ENCODE measurements at regions not wholly inside any gene's neighbourhood (a gene's known extent, or its start where the extent isn't known, plus 50 kb on each side); places are given as distances from the start of the nearest gene placed in this dataset.

DNA sequence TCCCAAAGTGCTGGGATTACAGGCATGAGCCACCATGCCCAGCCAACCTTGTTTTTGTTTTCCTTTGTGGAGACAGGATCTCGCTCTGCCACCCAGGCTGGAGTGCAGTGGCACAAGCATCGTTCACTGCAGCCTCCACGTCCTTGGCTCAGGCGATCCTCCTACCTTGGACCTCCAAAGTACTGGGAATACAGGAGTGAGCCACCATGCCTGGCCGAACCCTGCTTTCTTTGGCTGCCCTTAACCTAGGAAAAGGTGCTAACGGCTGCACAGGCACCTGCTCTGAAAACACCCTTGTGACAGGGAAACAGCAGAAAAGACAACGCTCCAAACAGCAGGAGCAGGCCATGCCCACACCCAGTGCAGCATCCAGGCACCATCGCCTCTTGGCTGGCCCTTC is 71.9 kb downstream of the OAT start:
- TF ChIP-seq, protein P1, sequence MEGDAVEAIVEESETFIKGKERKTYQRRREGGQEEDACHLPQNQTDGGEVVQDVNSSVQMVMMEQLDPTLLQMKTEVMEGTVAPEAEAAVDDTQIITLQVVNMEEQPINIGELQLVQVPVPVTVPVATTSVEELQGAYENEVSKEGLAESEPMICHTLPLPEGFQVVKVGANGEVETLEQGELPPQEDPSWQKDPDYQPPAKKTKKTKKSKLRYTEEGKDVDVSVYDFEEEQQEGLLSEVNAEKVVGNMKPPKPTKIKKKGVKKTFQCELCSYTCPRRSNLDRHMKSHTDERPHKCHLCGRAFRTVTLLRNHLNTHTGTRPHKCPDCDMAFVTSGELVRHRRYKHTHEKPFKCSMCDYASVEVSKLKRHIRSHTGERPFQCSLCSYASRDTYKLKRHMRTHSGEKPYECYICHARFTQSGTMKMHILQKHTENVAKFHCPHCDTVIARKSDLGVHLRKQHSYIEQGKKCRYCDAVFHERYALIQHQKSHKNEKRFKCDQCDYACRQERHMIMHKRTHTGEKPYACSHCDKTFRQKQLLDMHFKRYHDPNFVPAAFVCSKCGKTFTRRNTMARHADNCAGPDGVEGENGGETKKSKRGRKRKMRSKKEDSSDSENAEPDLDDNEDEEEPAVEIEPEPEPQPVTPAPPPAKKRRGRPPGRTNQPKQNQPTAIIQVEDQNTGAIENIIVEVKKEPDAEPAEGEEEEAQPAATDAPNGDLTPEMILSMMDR (IDR thresholded peaks at IDR 0.05), result no peak
- TF ChIP-seq POLR2AphosphoS5 (IDR thresholded peaks at IDR 0.05), result no peak
- TF ChIP-seq POLR2A (IDR thresholded peaks at IDR 0.05; ENCODE audit: low read depth), result no peak
- no peak for TF ChIP-seq EP300 (IDR thresholded peaks at IDR 0.05)
- Histone ChIP-seq H3K27ac (replicated peaks in 1 of 4) (no peak overlapping the region), H3K4me3 (no peak overlapping the region), H3K9me3 (no peaks in the 10 kb centered on the region), H3K36me3 (no peaks in the 10 kb centered on the region), H3K27me3 (no peaks in the 10 kb centered on the region), H3K4me1 (no peaks in the 10 kb centered on the region)
- intact Hi-C loops (cut with DNase I), result no loop called here
- 98% methylated on average over 6 of the region's 8 CpGs for WGBS
- DNase-seq (ENCODE audit: extremely low spot score), result no peak

DNA sequence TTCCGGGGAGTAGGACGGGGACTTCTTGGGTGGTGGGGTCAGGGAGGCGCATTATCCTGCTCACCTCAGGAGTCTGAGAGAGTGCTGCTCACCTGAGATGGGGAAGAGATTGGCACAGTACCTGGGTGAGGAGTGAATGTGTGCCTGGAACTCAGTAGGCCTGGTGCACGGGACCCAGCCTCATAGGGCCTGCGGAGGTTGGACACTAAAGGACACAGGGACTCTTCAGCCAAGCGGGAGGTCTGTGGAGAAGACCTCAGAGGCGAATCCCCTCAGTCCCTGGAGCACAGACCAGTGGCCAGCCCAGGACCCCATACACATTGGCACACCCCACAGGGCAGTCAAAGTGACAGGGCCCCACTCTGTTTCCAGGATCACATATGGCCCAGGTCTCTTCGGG is 73.2 kb downstream of the OAT start:
- H3K27ac ChIP-seq (replicated peaks in 1 of 4), result no peak overlapping the region
- TF ChIP-seq, protein P1 (IDR thresholded peaks at IDR 0.05), result no peak
- TF ChIP-seq EP300 (IDR thresholded peaks at IDR 0.05), result no peak
- TF ChIP-seq POLR2AphosphoS5 (IDR thresholded peaks at IDR 0.05), result no peak
- TF ChIP-seq POLR2A (IDR thresholded peaks at IDR 0.05; ENCODE audit: low read depth), result no peak
- no peaks in the 10 kb centered on the region for H3K4me1 ChIP-seq
- no peak overlapping the region for H3K4me3 ChIP-seq
- no peak for DNase-seq (ENCODE audit: extremely low spot score)
- H3K9me3 ChIP-seq, result no peaks in the 10 kb centered on the region
- 90% methylated on average over 7 of the region's 8 CpGs for WGBS
- H3K27me3 ChIP-seq, result no peaks in the 10 kb centered on the region
- no peaks in the 10 kb centered on the region for H3K36me3 ChIP-seq
- intact Hi-C loops (cut with DNase I), result no loop called here

DNA sequence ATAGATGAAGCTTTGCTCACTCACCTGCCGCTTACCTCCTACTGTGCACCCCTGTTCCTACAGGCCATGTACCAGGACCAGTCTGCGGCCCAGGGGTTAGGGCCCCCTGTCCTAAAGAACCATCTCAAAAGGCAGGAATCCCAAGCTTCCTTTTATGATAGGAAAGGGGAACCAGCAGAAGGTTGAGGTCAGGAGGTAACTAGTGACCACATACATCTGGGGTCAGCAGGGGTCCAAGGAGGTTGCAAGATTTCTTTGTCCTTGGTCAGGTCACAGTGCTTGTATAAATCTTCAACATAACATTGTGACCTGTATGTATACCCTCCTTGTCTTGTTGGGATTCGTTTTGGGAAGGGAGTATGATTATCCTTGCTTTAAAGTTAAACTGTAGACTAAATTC is 73.8 kb downstream of the OAT start:
- H3K4me1 ChIP-seq, result no peaks in the 10 kb centered on the region
- no peak for TF ChIP-seq POLR2A (IDR thresholded peaks at IDR 0.05; ENCODE audit: low read depth)
- TF ChIP-seq, protein P1 (IDR thresholded peaks at IDR 0.05), result no peak
- H3K9me3 ChIP-seq, result no peaks in the 10 kb centered on the region
- intact Hi-C loops (cut with DNase I), result no loop called here
- no peaks in the 10 kb centered on the region for H3K27me3 ChIP-seq
- no peak for DNase-seq (ENCODE audit: extremely low spot score)
- H3K4me3 ChIP-seq, result no peak overlapping the region
- no peaks in the 10 kb centered on the region for H3K36me3 ChIP-seq
- no peak overlapping the region for H3K27ac ChIP-seq (replicated peaks in 1 of 4)
- WGBS, result 90% methylated on average over 3 of the region's 3 CpGs

DNA sequence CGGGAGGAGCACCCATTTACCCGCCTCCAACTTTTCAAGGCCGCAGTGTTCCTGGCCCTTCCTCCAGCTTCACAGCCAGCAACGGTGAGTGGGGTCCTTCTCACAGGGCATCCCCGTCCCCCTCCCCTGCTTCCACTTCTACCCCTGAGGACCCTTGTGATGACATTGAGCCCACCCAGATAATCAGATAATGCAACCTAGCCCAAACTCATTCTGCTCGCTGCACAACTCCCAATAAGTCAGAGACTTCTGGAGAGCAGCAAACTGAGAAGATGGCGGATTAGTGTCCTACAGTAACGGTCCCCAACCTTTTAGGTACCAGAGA is 74.5 kb downstream of the OAT start:
- H3K27me3 ChIP-seq, result no peaks in the 10 kb centered on the region
- no peaks in the 10 kb centered on the region for H3K36me3 ChIP-seq
- H3K27ac ChIP-seq (replicated peaks in 1 of 4), result no peak overlapping the region
- 92% methylated on average over 8 of the region's 8 CpGs for whole genome bisulfite sequencing
- intact Hi-C loops (cut with DNase I), result no loop called here
- H3K9me3 ChIP-seq, result no peaks in the 10 kb centered on the region
- no peak for DNase-seq (ENCODE audit: extremely low spot score)
- TF ChIP-seq EP300 (IDR thresholded peaks at IDR 0.05) (no peak), POLR2A (IDR thresholded peaks at IDR 0.05; ENCODE audit: low read depth) (no peak), POLR2AphosphoS5 (IDR thresholded peaks at IDR 0.05) (no peak)
- TF ChIP-seq, protein P1 (IDR thresholded peaks at IDR 0.05), result no peak
- H3K4me3 ChIP-seq, result no peak overlapping the region
- no peaks in the 10 kb centered on the region for H3K4me1 ChIP-seq

DNA sequence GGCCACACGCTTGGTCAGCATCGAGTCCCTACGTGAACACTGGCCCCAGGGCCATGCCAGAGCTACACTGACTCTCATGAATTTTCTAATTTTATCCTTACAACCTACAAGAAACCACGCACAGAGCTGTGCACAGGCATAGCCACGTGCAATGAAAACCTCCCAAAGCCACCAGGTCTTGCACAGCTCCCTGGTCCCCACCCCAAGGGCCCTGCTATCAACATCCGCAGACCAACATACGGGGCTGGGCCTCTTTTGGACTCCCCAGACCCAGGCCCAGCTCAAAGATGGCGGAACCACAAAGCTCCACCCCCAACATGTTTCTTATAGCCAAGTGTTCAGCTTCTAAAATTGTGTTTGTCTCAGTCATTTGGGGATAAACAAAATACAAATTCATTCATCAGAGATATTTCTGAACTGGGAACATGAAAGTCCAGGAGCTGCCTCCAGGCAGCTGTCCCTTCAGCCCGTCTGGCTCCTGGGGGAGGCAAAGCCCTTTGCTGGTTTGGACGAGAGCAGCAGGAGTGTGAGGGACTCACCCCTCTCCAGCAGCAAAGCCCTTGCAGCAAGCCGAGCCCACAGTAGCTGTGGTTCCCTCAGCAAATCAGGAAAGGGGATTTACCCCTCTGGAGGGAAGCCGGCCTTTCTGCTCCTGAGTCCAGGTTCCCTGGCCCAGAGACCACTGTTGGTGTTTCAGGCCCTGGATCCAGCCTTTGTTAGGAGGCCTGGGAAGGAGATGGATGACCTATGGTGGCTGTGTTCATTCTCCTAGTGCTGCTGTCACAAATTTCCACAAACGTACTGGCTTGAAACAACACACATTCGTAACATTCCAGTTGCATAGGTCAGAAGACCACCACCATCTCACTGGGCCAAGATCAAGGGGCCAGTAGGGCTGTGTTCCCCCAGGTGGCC is 75.1 kb downstream of the OAT start:
- no peaks in the 10 kb centered on the region for H3K4me1 ChIP-seq

More for the DNA sequence above, 75.1 kb downstream of the OAT start:
- TF ChIP-seq, protein P1 (IDR thresholded peaks at IDR 0.05), result no peak
- no peak for TF ChIP-seq EP300 (IDR thresholded peaks at IDR 0.05)
- no peak for TF ChIP-seq POLR2A (IDR thresholded peaks at IDR 0.05; ENCODE audit: low read depth)
- no peak for TF ChIP-seq POLR2AphosphoS5 (IDR thresholded peaks at IDR 0.05)
- Histone ChIP-seq H3K9me3 (no peaks in the 10 kb centered on the region), H3K27ac (replicated peaks in 1 of 4) (no peak overlapping the region), H3K27me3 (no peaks in the 10 kb centered on the region), H3K36me3 (no peaks in the 10 kb centered on the region), H3K4me3 (no peak overlapping the region)
- 93% methylated on average over 14 of the region's 14 CpGs for WGBS
- DNase-seq (ENCODE audit: extremely low spot score), result no peak
- intact Hi-C loops (cut with DNase I), result no loop called here

Data from esophagus muscularis mucosa (tissue), 4 donors.